Immature natural killer cell (primary cell): ENCODE measurements at regions not wholly inside any gene's neighbourhood (a gene's known extent, or its start where the extent isn't known, plus 50 kb on each side); places are given as distances from the start of the nearest gene placed in this dataset.

Experiments used
- DNase-seq, 3 donors: peaks; one replicate each; pipeline ENCODE4 v3.0.0; 2022; ENCODE audit warnings: mixed read lengths in 1 of 3
- H3K27ac Mint-ChIP-seq, 6 donors: one replicate each; pipeline ENCODE4 v1.8.0; 2020; ENCODE audit warnings: mixed read lengths in 6 of 6, mild to moderate bottlenecking in 5 of 6, inconsistent platforms in 4 of 6, moderate library complexity in 3 of 6
- H3K27me3 Mint-ChIP-seq, 3 donors: one replicate each; pipeline ENCODE4 v1.8.0; 2020 to 2021; ENCODE audit warnings: low read depth in 3 of 3, mild to moderate bottlenecking in 3 of 3, mixed read lengths in 3 of 3, moderate library complexity in 3 of 3, inconsistent platforms in 1 of 3
- H3K36me3 Mint-ChIP-seq, 3 donors: one replicate each; pipeline ENCODE4 v1.8.0; 2020; ENCODE audit warnings: mixed read lengths in 3 of 3, inconsistent platforms in 2 of 3, mild to moderate bottlenecking in 2 of 3
- H3K4me1 Mint-ChIP-seq, 2 donors: one replicate each; pipeline ENCODE4 v1.8.0; 2020; ENCODE audit warnings: inconsistent platforms in 2 of 2, mild to moderate bottlenecking in 2 of 2, mixed read lengths in 2 of 2, moderate library complexity in 1 of 2
- H3K4me3 Mint-ChIP-seq, 5 donors: one replicate each; pipeline ENCODE4 v1.8.0; 2020; ENCODE audit warnings: mild to moderate bottlenecking in 5 of 5, mixed read lengths in 5 of 5, inconsistent platforms in 3 of 5, moderate library complexity in 3 of 5
- H3K9me3 Mint-ChIP-seq, 6 donors: one replicate each; pipeline ENCODE4 v1.8.0; 2020; ENCODE audit warnings: mild to moderate bottlenecking in 6 of 6, mixed read lengths in 6 of 6, inconsistent platforms in 4 of 6, moderate library complexity in 3 of 6

DNA sequence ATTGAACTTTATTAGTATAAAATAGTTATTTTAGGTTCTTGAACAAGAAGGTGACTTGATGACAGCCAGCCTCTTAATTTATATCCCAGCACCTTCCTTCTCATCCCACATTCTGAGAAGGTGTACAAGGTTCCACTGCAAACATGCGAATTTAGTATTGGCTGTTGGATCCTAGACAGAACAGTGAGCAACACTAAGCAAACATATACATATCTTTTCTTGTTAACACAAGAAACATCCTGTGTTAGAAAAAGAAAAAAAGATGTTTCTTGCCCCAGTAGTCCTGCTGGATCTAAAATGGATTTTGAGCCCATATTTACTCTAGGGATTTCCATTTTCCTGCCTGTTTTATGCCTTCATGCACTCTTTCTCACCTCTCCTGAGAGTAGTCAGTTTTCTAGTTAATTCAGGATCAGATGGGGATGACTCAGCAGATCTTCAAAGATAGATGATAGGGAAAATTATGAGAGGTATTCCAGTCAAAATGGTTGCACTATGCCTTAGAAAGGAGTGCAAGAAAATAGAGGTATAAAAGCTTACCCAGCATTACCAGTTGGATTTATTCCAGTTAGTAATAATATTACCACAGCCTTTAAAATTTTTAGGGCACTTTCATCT lies 336.5 kb downstream of the MEIS1 start:
- Mint-ChIP-seq H3K4me1 (no peaks in the 10 kb centered on the region), H3K36me3 (no peaks in the 10 kb centered on the region), H3K27me3 (peaks cover 2 to 3% (median 2%) of the 10 kb centered on the region in 3 donors), H3K4me3 (no peak overlapping the region), H3K27ac (no peak overlapping the region), H3K9me3 (no peaks in the 10 kb centered on the region)
- DNase-seq: no peak

DNA sequence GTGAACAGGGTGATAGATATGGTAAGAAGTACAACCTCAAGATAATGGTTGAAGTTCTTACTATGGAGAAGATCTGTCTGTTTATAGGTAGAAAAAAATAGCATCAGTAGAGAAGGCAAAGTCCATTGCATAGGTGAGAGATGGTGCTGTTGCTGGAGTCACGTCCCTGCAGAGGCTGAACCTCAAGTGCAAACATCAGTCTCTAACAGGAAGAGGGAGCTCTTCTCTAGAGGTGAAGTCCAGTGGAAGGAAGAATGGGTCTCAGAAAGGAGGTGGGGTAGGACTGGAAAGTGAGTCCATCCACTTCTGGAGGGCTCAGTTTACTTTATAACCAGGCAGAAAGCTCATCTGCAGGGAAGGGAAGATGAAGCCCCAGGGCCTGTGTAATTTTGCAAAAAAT lies 337.7 kb downstream of the MEIS1 start:
- Mint-ChIP-seq H3K27ac (no peak overlapping the region), H3K4me3 (no peak overlapping the region), H3K27me3 (peaks cover 2 to 3% (median 2%) of the 10 kb centered on the region in 3 donors), H3K9me3 (no peaks in the 10 kb centered on the region), H3K36me3 (no peaks in the 10 kb centered on the region), H3K4me1 (no peaks in the 10 kb centered on the region)
- DNase-seq: no peak

DNA sequence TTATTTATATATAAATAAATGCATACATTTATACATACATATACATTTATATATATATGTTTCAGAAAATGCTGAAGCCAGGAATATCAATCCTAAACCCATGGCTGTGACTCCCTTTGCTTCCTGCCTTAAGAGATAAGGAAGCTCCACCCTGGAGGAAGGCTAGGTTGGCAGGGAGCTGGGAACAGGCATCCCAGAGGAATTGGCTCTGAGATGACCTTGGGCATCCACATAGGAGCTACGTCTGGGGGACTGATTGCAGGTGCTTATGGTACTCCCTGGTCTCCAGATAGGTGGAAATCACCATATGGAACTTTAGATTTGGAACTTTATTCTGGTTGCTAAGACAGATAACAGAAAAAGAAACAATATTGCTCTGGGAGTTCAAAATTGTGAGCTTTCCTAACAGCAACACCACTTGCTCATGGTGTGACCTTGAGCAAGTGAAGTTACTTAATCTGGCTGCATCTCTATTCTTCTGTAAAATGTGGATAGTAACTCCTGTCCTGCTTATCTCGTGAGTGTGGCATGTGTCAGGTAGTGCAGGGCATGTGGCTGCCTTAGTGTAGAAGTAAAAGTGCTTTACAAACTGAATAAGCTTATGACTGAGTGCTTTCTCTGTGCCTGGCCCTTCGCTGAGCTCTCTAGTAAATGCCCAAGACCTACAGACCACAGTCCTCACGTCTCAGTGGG lies 341.0 kb downstream of the MEIS1 start:
- peaks cover 0 to 2% (median 0%) of the 10 kb centered on the region in 6 donors for H3K9me3 Mint-ChIP-seq
- no peak overlapping the region for H3K27ac Mint-ChIP-seq
- no peaks in the 10 kb centered on the region for H3K4me1 Mint-ChIP-seq
- no peak for DNase-seq
- no peaks in the 10 kb centered on the region for H3K36me3 Mint-ChIP-seq
- peaks cover 2 to 4% (median 3%) of the 10 kb centered on the region in 3 donors for H3K27me3 Mint-ChIP-seq
- no peak overlapping the region for H3K4me3 Mint-ChIP-seq

- Mint-ChIP-seq H3K4me3 (no peak overlapping the region), H3K4me1 (no peaks in the 10 kb centered on the region), H3K27ac (no peak overlapping the region), H3K27me3 (peaks cover 0 to 5% (median 2%) of the 10 kb centered on the region in 3 donors), H3K9me3 (peaks cover 0 to 6% (median under 1%) of the 10 kb centered on the region in 6 donors), H3K36me3 (no peaks in the 10 kb centered on the region)
- no peak for DNase-seq
Measured at GRCh38 chr2:66781804-66782203, 346.9 kb downstream of the MEIS1 start.

GRCh38 chr2:66782780-66783361 lies 347.9 kb downstream of the MEIS1 start:
- no peaks in the 10 kb centered on the region for H3K4me1 Mint-ChIP-seq
- peaks cover 0 to 5% (median 2%) of the 10 kb centered on the region in 3 donors for H3K27me3 Mint-ChIP-seq
- no peak overlapping the region for H3K27ac Mint-ChIP-seq
- no peak overlapping the region for H3K4me3 Mint-ChIP-seq
- no peaks in the 10 kb centered on the region for H3K36me3 Mint-ChIP-seq
- DNase-seq: no peak
- peaks cover 0 to 6% (median under 1%) of the 10 kb centered on the region in 6 donors for H3K9me3 Mint-ChIP-seq

- Mint-ChIP-seq H3K4me3 (no peak overlapping the region), H3K27ac (no peak overlapping the region), H3K9me3 (peaks cover 0 to 4% (median 0%) of the 10 kb centered on the region in 6 donors), H3K4me1 (no peaks in the 10 kb centered on the region), H3K27me3 (peaks cover 0 to 3% (median 2%) of the 10 kb centered on the region in 3 donors), H3K36me3 (no peaks in the 10 kb centered on the region)
- no peak for DNase-seq
Measured at GRCh38 chr2:66789741-66790140, 354.8 kb downstream of the MEIS1 start.

GRCh38 chr2:66790651-66791181 lies 355.8 kb downstream of the MEIS1 start:
- H3K36me3 Mint-ChIP-seq: no peaks in the 10 kb centered on the region
- peaks cover 0 to 4% (median 0%) of the 10 kb centered on the region in 6 donors for H3K9me3 Mint-ChIP-seq
- peaks cover 0 to 3% (median 0%) of the 10 kb centered on the region in 3 donors for H3K27me3 Mint-ChIP-seq

DNA sequence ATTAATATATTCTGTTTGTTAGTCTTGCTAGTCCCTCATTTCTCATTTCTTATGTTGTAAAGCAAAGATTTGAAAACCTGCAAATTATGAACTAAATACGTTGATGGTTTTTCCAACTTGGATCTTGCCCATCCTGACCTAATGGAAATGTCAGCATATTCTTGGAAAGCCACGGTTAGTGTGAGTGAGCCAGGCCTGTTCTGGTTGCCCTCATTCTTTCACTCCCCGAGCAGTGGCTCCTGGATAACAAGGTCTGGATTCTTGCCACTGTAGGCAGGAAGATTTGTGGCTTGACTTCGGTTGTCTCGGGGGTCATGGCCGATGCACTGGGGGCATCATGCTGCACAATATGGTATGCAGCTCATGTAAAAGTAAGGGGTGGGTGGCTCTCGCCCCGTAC lies 359.1 kb downstream of the MEIS1 start:
- no peaks in the 10 kb centered on the region for H3K36me3 Mint-ChIP-seq
- H3K27me3 Mint-ChIP-seq: peaks cover 0 to 5% (median 2%) of the 10 kb centered on the region in 3 donors
- no peak overlapping the region for H3K27ac Mint-ChIP-seq
- peaks cover 0 to 4% (median under 1%) of the 10 kb centered on the region in 6 donors for H3K9me3 Mint-ChIP-seq
- H3K4me3 Mint-ChIP-seq: no peak overlapping the region
- no peak for DNase-seq
- H3K4me1 Mint-ChIP-seq: no peaks in the 10 kb centered on the region

More at GRCh38 chr2:66790651-66791181, 355.8 kb downstream of the MEIS1 start:
- Mint-ChIP-seq H3K4me1 (no peaks in the 10 kb centered on the region), H3K27ac (no peak overlapping the region), H3K4me3 (no peak overlapping the region)
- no peak for DNase-seq

GRCh38 chr2:66794551-66794950 lies 359.6 kb downstream of the MEIS1 start:
- H3K4me1 Mint-ChIP-seq: no peaks in the 10 kb centered on the region
- peaks cover 0 to 4% (median under 1%) of the 10 kb centered on the region in 6 donors for H3K9me3 Mint-ChIP-seq
- no peak for DNase-seq
- H3K27ac Mint-ChIP-seq: no peak overlapping the region
- H3K27me3 Mint-ChIP-seq: peaks cover 0 to 5% (median 3%) of the 10 kb centered on the region in 3 donors
- H3K36me3 Mint-ChIP-seq: no peaks in the 10 kb centered on the region
- H3K4me3 Mint-ChIP-seq: no peak overlapping the region

- no peak for DNase-seq
- Mint-ChIP-seq H3K36me3 (no peaks in the 10 kb centered on the region), H3K27me3 (peaks cover 0 to 4% (median 3%) of the 10 kb centered on the region in 3 donors), H3K4me3 (no peak overlapping the region), H3K9me3 (peaks cover 0 to 16% (median 4%) of the 10 kb centered on the region in 6 donors), H3K27ac (no peak overlapping the region), H3K4me1 (no peaks in the 10 kb centered on the region)
Measured at GRCh38 chr2:66802877-66803276, 368.0 kb downstream of the MEIS1 start.

DNA sequence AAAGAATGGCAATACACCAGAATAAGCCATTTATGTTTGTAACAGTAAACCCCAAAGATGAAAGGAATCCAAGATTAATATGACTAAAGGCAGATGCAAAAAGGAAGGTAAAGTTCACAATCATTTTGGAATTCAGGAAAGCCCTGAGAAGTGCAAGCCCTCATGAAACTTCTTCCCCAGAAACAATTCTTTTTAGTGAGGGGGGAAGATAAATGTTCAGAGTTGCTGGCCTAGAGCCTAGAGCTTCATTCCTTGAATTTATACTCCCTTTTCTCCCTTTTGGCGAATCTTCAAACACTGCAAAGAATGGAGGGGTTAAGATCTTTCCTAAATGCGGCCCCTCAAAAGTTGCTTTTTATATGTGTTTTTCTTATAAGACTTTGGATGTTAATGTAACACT lies 368.8 kb downstream of the MEIS1 start:
- Mint-ChIP-seq H3K9me3 (peaks cover 0 to 14% (median 3%) of the 10 kb centered on the region in 6 donors), H3K4me1 (no peaks in the 10 kb centered on the region), H3K27ac (no peak overlapping the region), H3K4me3 (no peak overlapping the region), H3K36me3 (no peaks in the 10 kb centered on the region), H3K27me3 (peaks cover 0 to 4% (median 3%) of the 10 kb centered on the region in 3 donors)
- no peak for DNase-seq

DNA sequence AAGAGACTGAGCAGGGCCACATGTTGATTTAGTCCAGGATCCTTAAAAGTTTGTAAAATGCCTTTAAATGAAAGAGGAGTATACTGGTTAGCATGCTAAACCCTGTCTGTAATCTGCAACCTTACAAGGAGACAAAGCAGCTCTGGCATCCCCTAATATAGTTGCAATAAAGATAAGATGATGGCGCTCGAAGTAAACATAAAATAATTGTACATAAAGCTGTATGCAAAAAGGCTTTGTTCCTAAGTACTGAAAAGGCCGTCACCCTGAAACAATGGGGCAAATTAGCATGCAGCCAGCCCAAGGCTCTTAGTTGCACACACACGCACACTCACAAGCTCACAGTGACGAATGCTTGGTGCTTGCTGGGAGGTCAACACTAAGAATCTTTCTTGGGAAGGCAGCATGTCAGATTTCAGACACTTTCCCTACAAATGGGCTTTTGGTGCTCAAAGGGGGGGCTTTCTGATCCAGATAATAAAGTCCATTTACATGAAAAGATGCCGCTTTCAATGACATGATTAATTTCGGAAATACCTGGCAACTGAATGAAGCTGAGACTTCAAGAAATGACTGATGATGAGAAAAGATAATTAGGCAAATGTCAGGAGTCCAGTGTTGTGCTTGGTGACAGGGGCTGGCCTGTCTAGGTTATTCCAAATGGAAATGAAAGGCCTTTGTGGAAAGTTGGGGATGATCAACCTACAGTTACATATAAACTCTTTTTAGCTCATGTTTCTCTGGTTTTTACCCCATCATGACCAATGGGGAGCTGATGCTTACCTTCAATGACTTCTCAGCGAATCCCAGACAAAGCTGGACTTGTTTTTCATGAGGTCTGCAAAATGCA lies 370.3 kb downstream of the MEIS1 start:
- no peaks in the 10 kb centered on the region for H3K4me1 Mint-ChIP-seq
- no peaks in the 10 kb centered on the region for H3K36me3 Mint-ChIP-seq
- H3K9me3 Mint-ChIP-seq: peaks cover 0 to 12% (median under 1%) of the 10 kb centered on the region in 6 donors
- H3K27ac Mint-ChIP-seq: no peak overlapping the region
- no peak overlapping the region for H3K4me3 Mint-ChIP-seq
- DNase-seq: no peak
- H3K27me3 Mint-ChIP-seq: peaks cover 0 to 2% (median 2%) of the 10 kb centered on the region in 3 donors

DNA sequence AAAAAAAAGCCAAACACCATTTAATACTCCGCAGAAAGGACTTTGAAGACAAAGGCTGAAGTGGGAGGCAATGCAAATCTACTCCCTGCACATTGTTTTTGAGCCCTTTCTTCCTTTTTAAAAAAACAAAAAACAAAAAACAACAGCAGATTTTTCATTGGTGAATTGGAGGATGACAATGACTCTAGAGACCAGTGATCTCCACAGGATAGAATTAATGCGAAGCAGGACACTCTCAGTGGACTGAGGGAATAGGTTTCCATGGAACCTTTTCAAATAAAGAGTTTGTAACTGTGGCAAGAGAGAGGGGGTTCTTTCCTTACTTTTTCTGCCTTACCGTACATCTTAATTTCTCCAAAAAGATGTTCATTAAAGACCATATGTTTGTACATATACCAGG lies 371.0 kb downstream of the MEIS1 start:
- Mint-ChIP-seq H3K4me3 (no peak overlapping the region), H3K9me3 (peaks cover 0 to 12% (median 0%) of the 10 kb centered on the region in 6 donors), H3K27me3 (peaks cover 0 to 2% (median 0%) of the 10 kb centered on the region in 3 donors), H3K4me1 (no peaks in the 10 kb centered on the region), H3K36me3 (no peaks in the 10 kb centered on the region), H3K27ac (no peak overlapping the region)
- DNase-seq: no peak
